Ureter (tissue), 1 donor: ENCODE measurements at regions not wholly inside any gene's neighbourhood (a gene's known extent, or its start where the extent isn't known, plus 50 kb on each side); places are given as distances from the start of the nearest gene placed in this dataset.

Experiments used
- DNase-seq: peaks from one replicate; pipeline ENCODE4 v3.0.0-alpha.2; 2020; ENCODE audit warnings: low spot score
- donor health status: DM: yes; HTN: yes; CAD: no.

GRCh38 chr2:13102397-13103063, 385.8 kb downstream of the TRIB2 start:
- no peak for DNase-seq

GRCh38 chr2:13103151-13103550, 386.4 kb downstream of the TRIB2 start:
- DNase-seq, result no peak

GRCh38 chr2:13103778-13104493, 387.2 kb downstream of the TRIB2 start:
- DNase-seq, result no peak

- no peak for DNase-seq
These were observed 388.0 kb downstream of the TRIB2 start for GRCh38 chr2:13104723-13105122.

GRCh38 chr2:13106302-13106701, 389.6 kb downstream of the TRIB2 start:
- no peak for DNase-seq

- no peak for DNase-seq
These were observed 392.8 kb downstream of the TRIB2 start for GRCh38 chr2:13109516-13109915.

GRCh38 chr2:13110825-13111224, 394.1 kb downstream of the TRIB2 start:
- DNase-seq, result no peak

- DNase-seq, result no peak
These were observed 396.3 kb downstream of the TRIB2 start for GRCh38 chr2:13113002-13113401.

GRCh38 chr2:13114391-13114790, 397.7 kb downstream of the TRIB2 start:
- DNase-seq, result no peak

GRCh38 chr2:13115643-13116042, 398.9 kb downstream of the TRIB2 start:
- no peak for DNase-seq

GRCh38 chr2:13121096-13121495, 404.4 kb downstream of the TRIB2 start:
- no peak for DNase-seq

- no peak for DNase-seq
These were observed 411.4 kb downstream of the TRIB2 start for GRCh38 chr2:13128139-13128538.

- no peak for DNase-seq
These were observed 418.6 kb downstream of the TRIB2 start for GRCh38 chr2:13135369-13135768.

- no peak for DNase-seq
These were observed 419.1 kb downstream of the TRIB2 start for GRCh38 chr2:13135856-13136255.

- DNase-seq, result no peak
These were observed 420.9 kb downstream of the TRIB2 start for GRCh38 chr2:13137679-13138078.

- DNase-seq, result no peak
These were observed 424.6 kb downstream of the TRIB2 start for GRCh38 chr2:13141315-13141714.

GRCh38 chr2:13143451-13143850, 426.7 kb downstream of the TRIB2 start:
- no peak for DNase-seq

- DNase-seq, result no peak
These were observed 440.2 kb downstream of the TRIB2 start for GRCh38 chr2:13156916-13157315.

GRCh38 chr2:13158466-13158865, 441.7 kb downstream of the TRIB2 start:
- DNase-seq, result no peak

- DNase-seq, result no peak
These were observed 464.0 kb downstream of the TRIB2 start for GRCh38 chr2:13180729-13181128.

GRCh38 chr2:13193075-13193474, 476.3 kb downstream of the TRIB2 start:
- no peak for DNase-seq

- no peak for DNase-seq
These were observed 477.2 kb downstream of the TRIB2 start for GRCh38 chr2:13193900-13194299.

- no peak for DNase-seq
These were observed 478.5 kb downstream of the TRIB2 start for GRCh38 chr2:13195270-13195669.

- DNase-seq, result no peak
These were observed 480.5 kb downstream of the TRIB2 start for GRCh38 chr2:13197248-13197647.
